Osteoblast (primary cell): ENCODE measurements at regions not wholly inside any gene's neighbourhood (a gene's known extent, or its start where the extent isn't known, plus 50 kb on each side); places are given as distances from the start of the nearest gene placed in this dataset.
A peak's percentile ranks its signal among the peaks of the same experiment; 100 is the strongest.

ENCODE experiments used
- DNase-seq: peaks from one replicate; pipeline ENCODE4 v3.0.0; 2011; ENCODE audit warnings: low spot score, mixed read lengths; ENCODE audit not compliant: insufficient read length; ENCODE audit errors: missing footprints
- H2AFZ ChIP-seq: 2 replicates; pipeline ENCODE4 v1.6.0; 2011; ENCODE audit warnings: mild to moderate bottlenecking, low read length
- H3K27ac ChIP-seq: 2 replicates; pipeline ENCODE4 v1.5.1; 2011; ENCODE audit warnings: mild to moderate bottlenecking, low read depth, low read length, moderate library complexity
- H3K27me3 ChIP-seq: 2 replicates; pipeline ENCODE4 v1.6.0; 2012; ENCODE audit warnings: mild to moderate bottlenecking, control low read depth, inconsistent platforms, low read length, moderate library complexity; ENCODE audit not compliant: insufficient read depth
- H3K36me3 ChIP-seq: 2 replicates; pipeline ENCODE4 v1.5.1; 2011; ENCODE audit warnings: mild to moderate bottlenecking, low read length, control low read depth, moderate library complexity; ENCODE audit not compliant: insufficient read depth
- H3K4me1 ChIP-seq: 2 replicates; pipeline ENCODE4 v1.5.1; 2011; ENCODE audit warnings: mild to moderate bottlenecking, low read length, control low read depth, moderate library complexity; ENCODE audit not compliant: insufficient read depth
- H3K4me2 ChIP-seq: 2 replicates; pipeline ENCODE4 v1.6.0; 2011; ENCODE audit warnings: mild to moderate bottlenecking, low read length; ENCODE audit not compliant: insufficient read depth
- H3K4me3 ChIP-seq: fragments of 200-600 bp; sonication (generic); 3 replicates; pipeline ENCODE4 v1.5.1; 2012; ENCODE audit warnings: mild to moderate bottlenecking, low read length, inconsistent platforms; ENCODE audit not compliant: insufficient read depth
- H3K79me2 ChIP-seq: 2 replicates; pipeline ENCODE4 v1.6.0; 2012; ENCODE audit warnings: mild to moderate bottlenecking, low read length, control low read depth, inconsistent platforms; ENCODE audit not compliant: insufficient read depth
- H3K9me3 ChIP-seq: 2 replicates; pipeline ENCODE4 v1.5.1; 2011; ENCODE audit warnings: low read depth, low read length, control low read depth
- H4K20me1 ChIP-seq: 2 replicates; pipeline ENCODE4 v1.6.0; 2012; ENCODE audit warnings: mild to moderate bottlenecking, low read length, control low read depth; ENCODE audit not compliant: insufficient read depth
- CTCF ChIP-seq: IDR thresholded peaks from 2 replicates; pipeline ENCODE4 v1.5.1; 2011; ENCODE audit warnings: mild to moderate bottlenecking, low read depth, low read length, moderate library complexity; ENCODE audit errors: extremely low read depth

- Histone ChIP-seq H4K20me1 (peaks cover 12% of the 10 kb centered on the region), H3K79me2 (no peaks in the 10 kb centered on the region), H2AFZ (no peak overlapping the region), H3K9me3 (no peaks in the 10 kb centered on the region), H3K4me1 (peaks cover 20% of the 10 kb centered on the region), H3K27ac (no peak overlapping the region), H3K36me3 (no peaks in the 10 kb centered on the region), H3K4me2 (no peak overlapping the region), H3K4me3 (no peak overlapping the region), H3K27me3 (no peaks in the 10 kb centered on the region)
- TF ChIP-seq CTCF, result peak; percentile 77
- DNase-seq, result no peak
These were observed 59.8 kb upstream of the ARL4D start for GRCh38 chr17:43338886-43339516.

- Histone ChIP-seq H3K27ac (no peak overlapping the region), H3K36me3 (no peaks in the 10 kb centered on the region), H3K4me1 (peaks cover 24% of the 10 kb centered on the region), H3K4me3 (no peak overlapping the region), H3K27me3 (no peaks in the 10 kb centered on the region), H3K4me2 (no peak overlapping the region), H3K9me3 (no peaks in the 10 kb centered on the region), H3K79me2 (no peaks in the 10 kb centered on the region), H4K20me1 (peaks cover 12% of the 10 kb centered on the region), H2AFZ (no peak overlapping the region)
- DNase-seq, result peak; percentile 17
- no peak for TF ChIP-seq CTCF
These were observed 60.9 kb upstream of the ARL4D start for GRCh38 chr17:43337684-43338428.

- H2AFZ ChIP-seq, result no peak overlapping the region
- peaks cover 5% of the 10 kb centered on the region for H3K4me1 ChIP-seq
- H3K36me3 ChIP-seq, result no peaks in the 10 kb centered on the region
- H3K4me2 ChIP-seq, result no peak overlapping the region
- H3K9me3 ChIP-seq, result no peaks in the 10 kb centered on the region
- DNase-seq, result peak; percentile 36
- H3K27ac ChIP-seq, result no peak overlapping the region
- no peaks in the 10 kb centered on the region for H3K27me3 ChIP-seq
- no peak for TF ChIP-seq CTCF
- H3K79me2 ChIP-seq, result no peaks in the 10 kb centered on the region
- no peak overlapping the region for H3K4me3 ChIP-seq
- peaks cover 6% of the 10 kb centered on the region for H4K20me1 ChIP-seq
These were observed 63.9 kb upstream of the ARL4D start for GRCh38 chr17:43334738-43335402.

- no peak for TF ChIP-seq CTCF
- Histone ChIP-seq H3K9me3 (no peaks in the 10 kb centered on the region), H3K27me3 (no peaks in the 10 kb centered on the region), H3K4me1 (peaks cover 5% of the 10 kb centered on the region), H3K36me3 (no peaks in the 10 kb centered on the region), H3K27ac (no peak overlapping the region), H3K4me3 (no peak overlapping the region), H3K4me2 (peak overlapping the region; percentile 55), H3K79me2 (no peaks in the 10 kb centered on the region), H2AFZ (no peak overlapping the region), H4K20me1 (peaks cover 4% of the 10 kb centered on the region)
- no peak for DNase-seq
These were observed 65.3 kb upstream of the ARL4D start for GRCh38 chr17:43333433-43333943.
